A673 (cell line): ENCODE measurements at regions not wholly inside any gene's neighbourhood (a gene's known extent, or its start where the extent isn't known, plus 50 kb on each side); places are given as distances from the start of the nearest gene placed in this dataset.

Experiments
- EZH2 ChIP-seq: fragments of 200-600 bp; sonication (generic); IDR thresholded peaks from 2 replicates; pipeline ENCODE4 v1.6.1; 2017; ENCODE audit warnings: borderline replicate concordance, low read depth, mild to moderate bottlenecking, mixed read lengths, antibody characterized with exemption, low read length; ENCODE audit not compliant: poor library complexity, severe bottlenecking
- TF ChIP-seq, protein P1 (sequence below): fragments of 300-800, 200-600 bp; sonication (generic); conservative IDR thresholded peaks from 2 replicates; pipeline ENCODE4 v1.5.1; 2017; ENCODE audit warnings: low read depth, mild to moderate bottlenecking, antibody characterized with exemption, low read length, moderate library complexity, mixed read lengths

DNA sequence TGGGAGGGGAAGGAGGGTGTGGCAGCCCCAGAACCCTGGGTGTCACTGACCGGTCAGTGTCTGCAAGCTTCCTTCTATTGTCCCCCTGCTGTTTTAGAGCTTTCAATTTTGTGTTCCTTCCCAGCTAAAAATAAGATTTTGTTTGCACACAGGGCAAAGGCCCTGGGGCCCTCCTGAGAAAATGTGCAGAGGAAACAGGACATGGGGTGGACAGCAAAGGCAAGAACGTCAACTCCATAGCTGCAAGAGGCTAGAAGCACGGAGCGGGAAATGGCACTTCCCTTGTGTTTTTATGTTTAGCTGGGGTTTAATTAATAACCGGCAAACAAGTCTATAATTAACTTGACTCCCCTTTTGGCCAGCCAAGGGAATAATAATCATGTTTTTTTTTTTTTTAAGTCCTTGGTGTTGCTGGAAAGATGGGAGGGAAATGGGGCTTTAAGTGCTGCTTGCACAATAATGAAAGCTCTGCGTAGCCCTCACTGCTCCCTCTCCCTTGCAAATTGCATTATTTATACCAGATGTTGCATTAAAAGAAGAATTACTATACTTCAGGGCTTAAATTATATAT, 261.4 kb upstream of the USP24 start:
- TF ChIP-seq, protein P1, sequence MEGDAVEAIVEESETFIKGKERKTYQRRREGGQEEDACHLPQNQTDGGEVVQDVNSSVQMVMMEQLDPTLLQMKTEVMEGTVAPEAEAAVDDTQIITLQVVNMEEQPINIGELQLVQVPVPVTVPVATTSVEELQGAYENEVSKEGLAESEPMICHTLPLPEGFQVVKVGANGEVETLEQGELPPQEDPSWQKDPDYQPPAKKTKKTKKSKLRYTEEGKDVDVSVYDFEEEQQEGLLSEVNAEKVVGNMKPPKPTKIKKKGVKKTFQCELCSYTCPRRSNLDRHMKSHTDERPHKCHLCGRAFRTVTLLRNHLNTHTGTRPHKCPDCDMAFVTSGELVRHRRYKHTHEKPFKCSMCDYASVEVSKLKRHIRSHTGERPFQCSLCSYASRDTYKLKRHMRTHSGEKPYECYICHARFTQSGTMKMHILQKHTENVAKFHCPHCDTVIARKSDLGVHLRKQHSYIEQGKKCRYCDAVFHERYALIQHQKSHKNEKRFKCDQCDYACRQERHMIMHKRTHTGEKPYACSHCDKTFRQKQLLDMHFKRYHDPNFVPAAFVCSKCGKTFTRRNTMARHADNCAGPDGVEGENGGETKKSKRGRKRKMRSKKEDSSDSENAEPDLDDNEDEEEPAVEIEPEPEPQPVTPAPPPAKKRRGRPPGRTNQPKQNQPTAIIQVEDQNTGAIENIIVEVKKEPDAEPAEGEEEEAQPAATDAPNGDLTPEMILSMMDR, result no peak
- no peak for TF ChIP-seq EZH2
